ENCODE measurements at regions not wholly inside any gene's neighbourhood (a gene's known extent, or its start where the extent isn't known, plus 50 kb on each side); places are given as distances from the start of the nearest gene placed in this dataset.

GRCh38 chr7:41190581-41190980 is 512.3 kb downstream of the INHBA start:
- no peaks in the 10 kb centered on the region for H3K9me3 ChIP-seq
- H3K4me3 ChIP-seq = no peak overlapping the region
- TF ChIP-seq CTCF (IDR thresholded peaks at IDR 0.05) = no peak
- no peak for TF ChIP-seq POLR2AphosphoS5 (IDR thresholded peaks at IDR 0.05)
- no peak for TF ChIP-seq EP300 (IDR thresholded peaks at IDR 0.05)
- no peak for TF ChIP-seq POLR2A (IDR thresholded peaks at IDR 0.05; ENCODE audit: low read depth)
- DNase-seq (ENCODE audit: extremely low spot score) = no peak
- WGBS = 50% methylated on average over 2 of the region's 2 CpGs
- no peaks in the 10 kb centered on the region for H3K27me3 ChIP-seq
- no peaks in the 10 kb centered on the region for H3K4me1 ChIP-seq
- H3K36me3 ChIP-seq = no peaks in the 10 kb centered on the region
- no peak overlapping the region for H3K27ac ChIP-seq (replicated peaks in 1 of 4)
- intact Hi-C loops (cut with DNase I) = no loop called here

- intact Hi-C loops (cut with DNase I) = no loop called here
- Histone ChIP-seq H3K27ac (replicated peaks in 1 of 4) (no peak overlapping the region), H3K4me3 (no peak overlapping the region), H3K36me3 (no peaks in the 10 kb centered on the region), H3K9me3 (no peaks in the 10 kb centered on the region), H3K27me3 (no peaks in the 10 kb centered on the region), H3K4me1 (no peaks in the 10 kb centered on the region)
- TF ChIP-seq CTCF (IDR thresholded peaks at IDR 0.05) = no peak
- TF ChIP-seq POLR2A (IDR thresholded peaks at IDR 0.05; ENCODE audit: low read depth) = no peak
- no peak for TF ChIP-seq POLR2AphosphoS5 (IDR thresholded peaks at IDR 0.05)
- no peak for TF ChIP-seq EP300 (IDR thresholded peaks at IDR 0.05)
- WGBS = 80% methylated on average over 2 of the region's 2 CpGs
- no peak for DNase-seq (ENCODE audit: extremely low spot score)
Measured at GRCh38 chr7:41189866-41190265, 513.0 kb downstream of the INHBA start.

- TF ChIP-seq EP300 (IDR thresholded peaks at IDR 0.05) (no peak), POLR2AphosphoS5 (IDR thresholded peaks at IDR 0.05) (no peak), CTCF (IDR thresholded peaks at IDR 0.05) (no peak), POLR2A (IDR thresholded peaks at IDR 0.05; ENCODE audit: low read depth) (no peak)
- Histone ChIP-seq H3K36me3 (no peaks in the 10 kb centered on the region), H3K4me3 (no peak overlapping the region), H3K27me3 (no peaks in the 10 kb centered on the region), H3K4me1 (no peaks in the 10 kb centered on the region), H3K27ac (replicated peaks in 1 of 4) (no peak overlapping the region), H3K9me3 (no peaks in the 10 kb centered on the region)
- DNase-seq (ENCODE audit: extremely low spot score) = no peak
- 75% methylated on average over 8 of the region's 8 CpGs for WGBS
- intact Hi-C loops (cut with DNase I) = no loop called here
Measured at GRCh38 chr7:41188163-41189130, 514.4 kb downstream of the INHBA start.

- H3K27ac ChIP-seq (replicated peaks in 1 of 4) = no peak overlapping the region
- H3K4me3 ChIP-seq = no peak overlapping the region
- intact Hi-C loops (cut with DNase I) = no loop called here
- 90% methylated on average over 4 of the region's 4 CpGs for WGBS
- H3K4me1 ChIP-seq = no peaks in the 10 kb centered on the region
- no peak for DNase-seq (ENCODE audit: extremely low spot score)
- H3K27me3 ChIP-seq = no peaks in the 10 kb centered on the region
- no peaks in the 10 kb centered on the region for H3K9me3 ChIP-seq
- no peaks in the 10 kb centered on the region for H3K36me3 ChIP-seq
- TF ChIP-seq POLR2AphosphoS5 (IDR thresholded peaks at IDR 0.05) = no peak
Measured at GRCh38 chr7:41187322-41187721, 515.6 kb downstream of the INHBA start.

GRCh38 chr7:41185851-41186250 is 517.0 kb downstream of the INHBA start:
- no peak overlapping the region for H3K4me3 ChIP-seq
- H3K36me3 ChIP-seq = no peaks in the 10 kb centered on the region
- no peak for TF ChIP-seq POLR2AphosphoS5 (IDR thresholded peaks at IDR 0.05)
- TF ChIP-seq EP300 (IDR thresholded peaks at IDR 0.05) = no peak
- no peak for TF ChIP-seq POLR2A (IDR thresholded peaks at IDR 0.05; ENCODE audit: low read depth)
- no peak for TF ChIP-seq CTCF (IDR thresholded peaks at IDR 0.05)
- 63% methylated on average over 3 of the region's 3 CpGs for WGBS
- no peaks in the 10 kb centered on the region for H3K9me3 ChIP-seq
- no peaks in the 10 kb centered on the region for H3K27me3 ChIP-seq
- DNase-seq (ENCODE audit: extremely low spot score) = no peak
- H3K27ac ChIP-seq (replicated peaks in 1 of 4) = no peak overlapping the region
- H3K4me1 ChIP-seq = no peaks in the 10 kb centered on the region
- intact Hi-C loops (cut with DNase I) = no loop called here
